GM23338 (cell line): ENCODE measurements at regions not wholly inside any gene's neighbourhood (a gene's known extent, or its start where the extent isn't known, plus 50 kb on each side); places are given as distances from the start of the nearest gene placed in this dataset.

ENCODE experiments used
- EZH2 ChIP-seq: fragments of 200-600 bp; sonication (generic); IDR thresholded peaks from one replicate; pipeline ENCODE4 v1.8.0; 2017; ENCODE audit warnings: antibody characterized with exemption, mild to moderate bottlenecking, low read depth; ENCODE audit not compliant: unreplicated experiment
- EZH2phosphoT487 ChIP-seq: fragments of 200-600 bp; sonication (generic); IDR thresholded peaks from one replicate; pipeline ENCODE4 v1.8.1; 2018; ENCODE audit warnings: antibody characterized with exemption; ENCODE audit not compliant: unreplicated experiment
- POLR2AphosphoS5 ChIP-seq: IDR thresholded peaks from 2 replicates; pipeline ENCODE4 v1.6.1; 2016; ENCODE audit warnings: antibody characterized with exemption, low read depth
- REST ChIP-seq: IDR thresholded peaks from one replicate; pipeline ENCODE4 v1.6.1; 2018; ENCODE audit warnings: antibody characterized with exemption; ENCODE audit not compliant: unreplicated experiment
- STAT1 ChIP-seq: IDR thresholded peaks from one replicate; pipeline ENCODE4 v1.6.1; 2016; ENCODE audit warnings: antibody characterized with exemption; ENCODE audit not compliant: unreplicated experiment
- ZNF331 ChIP-seq: fragments of 250-450 bp; sonication (Bioruptor Pico); IDR thresholded peaks from 2 replicates; pipeline ENCODE4 v1.5.0; 2020; ENCODE audit warnings: low read depth, mild to moderate bottlenecking, moderate library complexity
- TF ChIP-seq, protein P1 (sequence below), 2 experiments: fragments of 200-600 bp in 1 of 2; sonication (generic) in 1 of 2; conservative IDR thresholded peaks; 2 replicates each; pipeline versions ENCODE4 v1.5.1 to v1.6.1; 2016 to 2017; ENCODE audit warnings: antibody characterized with exemption in 2 of 2, low read depth in 2 of 2, mild to moderate bottlenecking in 2 of 2, moderate library complexity in 1 of 2

GRCh38 chr7:73974101-73974947 lies 53.6 kb upstream of the ELN start:
- TF ChIP-seq POLR2AphosphoS5 = no peak
- TF ChIP-seq REST = no peak
- TF ChIP-seq, protein P1, sequence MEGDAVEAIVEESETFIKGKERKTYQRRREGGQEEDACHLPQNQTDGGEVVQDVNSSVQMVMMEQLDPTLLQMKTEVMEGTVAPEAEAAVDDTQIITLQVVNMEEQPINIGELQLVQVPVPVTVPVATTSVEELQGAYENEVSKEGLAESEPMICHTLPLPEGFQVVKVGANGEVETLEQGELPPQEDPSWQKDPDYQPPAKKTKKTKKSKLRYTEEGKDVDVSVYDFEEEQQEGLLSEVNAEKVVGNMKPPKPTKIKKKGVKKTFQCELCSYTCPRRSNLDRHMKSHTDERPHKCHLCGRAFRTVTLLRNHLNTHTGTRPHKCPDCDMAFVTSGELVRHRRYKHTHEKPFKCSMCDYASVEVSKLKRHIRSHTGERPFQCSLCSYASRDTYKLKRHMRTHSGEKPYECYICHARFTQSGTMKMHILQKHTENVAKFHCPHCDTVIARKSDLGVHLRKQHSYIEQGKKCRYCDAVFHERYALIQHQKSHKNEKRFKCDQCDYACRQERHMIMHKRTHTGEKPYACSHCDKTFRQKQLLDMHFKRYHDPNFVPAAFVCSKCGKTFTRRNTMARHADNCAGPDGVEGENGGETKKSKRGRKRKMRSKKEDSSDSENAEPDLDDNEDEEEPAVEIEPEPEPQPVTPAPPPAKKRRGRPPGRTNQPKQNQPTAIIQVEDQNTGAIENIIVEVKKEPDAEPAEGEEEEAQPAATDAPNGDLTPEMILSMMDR (conservative IDR thresholded peaks at IDR 0.05; ENCODE audit: low read depth in 2 of 2) = no peak
- no peak for TF ChIP-seq EZH2
- no peak for TF ChIP-seq EZH2phosphoT487
- TF ChIP-seq STAT1 = no peak
- TF ChIP-seq ZNF331 (CRISPR knock-in tag) = no peak
